CD14-positive monocyte (primary cell): ENCODE measurements at regions not wholly inside any gene's neighbourhood (a gene's known extent, or its start where the extent isn't known, plus 50 kb on each side); places are given as distances from the start of the nearest gene placed in this dataset.

ENCODE experiments used
- DNase-seq, 3 donors: peaks; one replicate each; pipeline ENCODE4 v3.0.0-alpha.2; 2011 to 2022
- H2AFZ ChIP-seq: 2 replicates; pipeline ENCODE4 v1.6.0; 2012; ENCODE audit warnings: mild to moderate bottlenecking, low read depth, low read length, inconsistent platforms; ENCODE audit not compliant: insufficient read depth, poor library complexity, severe bottlenecking
- H3K27ac ChIP-seq, 2 donors: 1 replicate in 1 of 2; 2 replicates in 1 of 2; pipeline ENCODE4 v1.5.1; 2012 to 2013; ENCODE audit warnings: low read length in 2 of 2, control low read depth in 1 of 2, inconsistent platforms in 1 of 2, low read depth in 1 of 2, mild to moderate bottlenecking in 1 of 2
- H3K27me3 ChIP-seq, 2 donors: one replicate each; pipeline versions ENCODE4 v1.6.0 to v1.6.1; 2011 to 2013; ENCODE audit warnings: low read length in 2 of 2; ENCODE audit not compliant: control insufficient read depth in 2 of 2, insufficient read depth in 2 of 2
- H3K36me3 ChIP-seq, 2 donors: replicated peaks in 1 of 2; 1 replicate in 1 of 2; 2 replicates in 1 of 2; pipeline versions ENCODE4 v1.5.1 to v1.6.1; 2012 to 2013; ENCODE audit warnings: low read length in 2 of 2, control low read depth in 1 of 2, inconsistent platforms in 1 of 2, mild to moderate bottlenecking in 1 of 2; ENCODE audit not compliant: insufficient read depth in 2 of 2, control insufficient read depth in 1 of 2
- H3K4me1 ChIP-seq, 2 donors: 1 replicate in 1 of 2; 2 replicates in 1 of 2; pipeline versions ENCODE4 v1.5.1 to v1.6.1; 2012 to 2013; ENCODE audit warnings: low read length in 2 of 2, control low read depth in 1 of 2, inconsistent platforms in 1 of 2, mild to moderate bottlenecking in 1 of 2, moderate library complexity in 1 of 2; ENCODE audit not compliant: insufficient read depth in 2 of 2, control insufficient read depth in 1 of 2
- H3K4me2 ChIP-seq: replicated peaks from 2 replicates; pipeline ENCODE3; 2012; ENCODE audit warnings: low read length, moderate library complexity, mild to moderate bottlenecking; ENCODE audit not compliant: poor library complexity, severe bottlenecking; ENCODE audit errors: extremely low read depth
- H3K4me3 ChIP-seq, 3 experiments: fragments of 200-600 bp in 1 of 3; sonication (generic) in 1 of 3; replicated peaks in 1 of 3; 1 replicate in 2 of 3; 2 replicates in 1 of 3; pipeline ENCODE4 v1.5.1; 2011 to 2013; ENCODE audit warnings: low read length in 3 of 3, mild to moderate bottlenecking in 3 of 3, control low read depth in 2 of 3, low read depth in 2 of 3, inconsistent platforms in 1 of 3, moderate library complexity in 1 of 3
- H3K79me2 ChIP-seq: 2 replicates; pipeline ENCODE4 v1.6.0; 2012; ENCODE audit warnings: mild to moderate bottlenecking, control low read depth, inconsistent platforms, low read length, moderate library complexity; ENCODE audit not compliant: insufficient read depth
- H3K9ac ChIP-seq: 2 replicates; pipeline ENCODE4 v1.6.0; 2017; ENCODE audit warnings: low read length, mild to moderate bottlenecking; ENCODE audit not compliant: insufficient read depth, poor library complexity, severe bottlenecking
- H3K9me3 ChIP-seq, 2 donors: replicated peaks in 1 of 2; 1 replicate in 1 of 2; 2 replicates in 1 of 2; pipeline versions ENCODE4 v1.5.1 to v1.6.1; 2012 to 2013; ENCODE audit warnings: low read length in 2 of 2, control low read depth in 1 of 2; ENCODE audit not compliant: control insufficient read depth in 1 of 2, insufficient read depth in 1 of 2
- H4K20me1 ChIP-seq: 2 replicates; pipeline ENCODE4 v1.6.0; 2012; ENCODE audit warnings: mild to moderate bottlenecking, low read length, control low read depth, moderate library complexity; ENCODE audit not compliant: insufficient read depth
- H3K27ac Mint-ChIP-seq, 7 donors: one replicate each; pipeline ENCODE4 v1.8.0; 2020; ENCODE audit warnings: mild to moderate bottlenecking in 7 of 7, mixed read lengths in 7 of 7, moderate library complexity in 6 of 7, inconsistent platforms in 2 of 7
- H3K27me3 Mint-ChIP-seq, 3 donors: one replicate each; pipeline ENCODE4 v1.8.0; 2021 to 2022; ENCODE audit warnings: low read depth in 3 of 3, mild to moderate bottlenecking in 3 of 3, mixed read lengths in 3 of 3, moderate library complexity in 3 of 3, inconsistent platforms in 1 of 3
- H3K36me3 Mint-ChIP-seq, 2 donors: one replicate each; pipeline ENCODE4 v1.8.0; 2020; ENCODE audit warnings: mixed read lengths in 2 of 2, inconsistent platforms in 1 of 2, mild to moderate bottlenecking in 1 of 2
- H3K4me1 Mint-ChIP-seq: one replicate; pipeline ENCODE4 v1.8.0; 2020; ENCODE audit warnings: mild to moderate bottlenecking, mixed read lengths
- H3K4me3 Mint-ChIP-seq, 2 donors: one replicate each; pipeline ENCODE4 v1.8.0; 2020; ENCODE audit warnings: mild to moderate bottlenecking in 2 of 2, mixed read lengths in 2 of 2, moderate library complexity in 1 of 2
- H3K9me3 Mint-ChIP-seq, 7 donors: one replicate each; pipeline ENCODE4 v1.8.0; 2020 to 2022; ENCODE audit warnings: mixed read lengths in 7 of 7, mild to moderate bottlenecking in 6 of 7, moderate library complexity in 6 of 7, inconsistent platforms in 2 of 7
- CTCF ChIP-seq: fragments of 200-600 bp; IDR thresholded peaks from one replicate; pipeline ENCODE4 v1.8.0; 2022; ENCODE audit warnings: antibody characterized with exemption, mild to moderate bottlenecking
- WGBS: methylation state at CpG from one replicate; pipeline ENCODE4 v1.1.5; 2013; ENCODE audit warnings: missing lambda C conversion rate; ENCODE audit not compliant: insufficient coverage; 5-methylcytosine and 5-hydroxymethylcytosine counted together
- intact Hi-C, 2 donors: fragments of 100-400 bp; cut with micrococcal nuclease; formaldehyde crosslinking; loops; one replicate each; pipeline versions ENCODE4 v1.15.0 to v1.15.1; 2023

GRCh38 chr5:117434254-117434653, 859.6 kb upstream of the SEMA6A start:
- no peaks in the 10 kb centered on the region for H3K36me3 Mint-ChIP-seq
- Histone ChIP-seq H2AFZ (no peak overlapping the region), H3K79me2 (no peaks in the 10 kb centered on the region), H3K4me1 (no peaks in the 10 kb centered on the region), H3K9ac (no peak overlapping the region), H3K27me3 (no peaks in the 10 kb centered on the region), H3K4me2 (no peak overlapping the region), H3K4me3 (no peak overlapping the region), H4K20me1 (no peaks in the 10 kb centered on the region), H3K36me3 (no peaks in the 10 kb centered on the region), H3K27ac (no peak overlapping the region), H3K9me3 (no peaks in the 10 kb centered on the region)
- no peaks in the 10 kb centered on the region for H3K27me3 Mint-ChIP-seq
- TF ChIP-seq CTCF: no peak
- H3K27ac Mint-ChIP-seq: no peak overlapping the region
- no peaks in the 10 kb centered on the region for H3K4me1 Mint-ChIP-seq
- intact Hi-C loops: no loop called here
- DNase-seq: no peak
- peaks cover 0 to 5% (median 0%) of the 10 kb centered on the region in 7 donors for H3K9me3 Mint-ChIP-seq
- no peak overlapping the region for H3K4me3 Mint-ChIP-seq

GRCh38 chr5:117433818-117434217, 859.2 kb upstream of the SEMA6A start:
- Mint-ChIP-seq H3K4me3 (no peak overlapping the region), H3K9me3 (peaks cover 0 to 5% (median 0%) of the 10 kb centered on the region in 7 donors), H3K27me3 (no peaks in the 10 kb centered on the region), H3K4me1 (no peaks in the 10 kb centered on the region), H3K27ac (no peak overlapping the region), H3K36me3 (no peaks in the 10 kb centered on the region)
- no peak overlapping the region for H3K4me2 ChIP-seq
- no peaks in the 10 kb centered on the region for H3K27me3 ChIP-seq
- DNase-seq: no peak
- no peaks in the 10 kb centered on the region for H3K79me2 ChIP-seq
- H3K9ac ChIP-seq: no peak overlapping the region
- WGBS: no CpG with 5 or more reads among the region's 1 CpG
- intact Hi-C loops: no loop called here
- H3K27ac ChIP-seq: no peak overlapping the region
- no peak for TF ChIP-seq CTCF
- H3K36me3 ChIP-seq: no peaks in the 10 kb centered on the region
- no peak overlapping the region for H3K4me3 ChIP-seq
- no peaks in the 10 kb centered on the region for H3K4me1 ChIP-seq
- no peak overlapping the region for H2AFZ ChIP-seq
- H4K20me1 ChIP-seq: no peaks in the 10 kb centered on the region
- H3K9me3 ChIP-seq: no peaks in the 10 kb centered on the region
